ENCODE measurements at regions not wholly inside any gene's neighbourhood (a gene's known extent, or its start where the extent isn't known, plus 50 kb on each side); places are given as distances from the start of the nearest gene placed in this dataset.

- Histone ChIP-seq H3K4me3 (ENCODE audit: severe bottlenecking) (no peak overlapping the region), H3K27ac (ENCODE audit: poor library complexity, severe bottlenecking) (no peak overlapping the region)
Observed at GRCh38 chr14:51189600-51190376, 50.3 kb upstream of the TMX1 start.

More at GRCh38 chr14:51189600-51190376, 50.3 kb upstream of the TMX1 start:
- H3K9me3 ChIP-seq (ENCODE audit: severe bottlenecking): no peaks in the 10 kb centered on the region
- no peaks in the 10 kb centered on the region for H3K4me1 ChIP-seq (ENCODE audit: insufficient read depth, poor library complexity, severe bottlenecking)
- ATAC-seq (ENCODE audit: low read depth): no peak
- H3K27me3 ChIP-seq (ENCODE audit: insufficient read depth, poor library complexity, severe bottlenecking): no peaks in the 10 kb centered on the region
- H3K36me3 ChIP-seq (ENCODE audit: low read depth): no peaks in the 10 kb centered on the region
- DNase-seq (ENCODE audit: low spot score): no peak
- TF ChIP-seq, protein P1, sequence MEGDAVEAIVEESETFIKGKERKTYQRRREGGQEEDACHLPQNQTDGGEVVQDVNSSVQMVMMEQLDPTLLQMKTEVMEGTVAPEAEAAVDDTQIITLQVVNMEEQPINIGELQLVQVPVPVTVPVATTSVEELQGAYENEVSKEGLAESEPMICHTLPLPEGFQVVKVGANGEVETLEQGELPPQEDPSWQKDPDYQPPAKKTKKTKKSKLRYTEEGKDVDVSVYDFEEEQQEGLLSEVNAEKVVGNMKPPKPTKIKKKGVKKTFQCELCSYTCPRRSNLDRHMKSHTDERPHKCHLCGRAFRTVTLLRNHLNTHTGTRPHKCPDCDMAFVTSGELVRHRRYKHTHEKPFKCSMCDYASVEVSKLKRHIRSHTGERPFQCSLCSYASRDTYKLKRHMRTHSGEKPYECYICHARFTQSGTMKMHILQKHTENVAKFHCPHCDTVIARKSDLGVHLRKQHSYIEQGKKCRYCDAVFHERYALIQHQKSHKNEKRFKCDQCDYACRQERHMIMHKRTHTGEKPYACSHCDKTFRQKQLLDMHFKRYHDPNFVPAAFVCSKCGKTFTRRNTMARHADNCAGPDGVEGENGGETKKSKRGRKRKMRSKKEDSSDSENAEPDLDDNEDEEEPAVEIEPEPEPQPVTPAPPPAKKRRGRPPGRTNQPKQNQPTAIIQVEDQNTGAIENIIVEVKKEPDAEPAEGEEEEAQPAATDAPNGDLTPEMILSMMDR (IDR thresholded peaks at IDR 0.05; ENCODE audit: poor library complexity, severe bottlenecking): no peak

Measured in RWPE2 (cell line).